ENCODE measurements at regions not wholly inside any gene's neighbourhood (a gene's known extent, or its start where the extent isn't known, plus 50 kb on each side); places are given as distances from the start of the nearest gene placed in this dataset.

GRCh38 chr6:66861007-66861541, 1154.0 kb upstream of the EYS start:
- DNase-seq, result no peak

DNA sequence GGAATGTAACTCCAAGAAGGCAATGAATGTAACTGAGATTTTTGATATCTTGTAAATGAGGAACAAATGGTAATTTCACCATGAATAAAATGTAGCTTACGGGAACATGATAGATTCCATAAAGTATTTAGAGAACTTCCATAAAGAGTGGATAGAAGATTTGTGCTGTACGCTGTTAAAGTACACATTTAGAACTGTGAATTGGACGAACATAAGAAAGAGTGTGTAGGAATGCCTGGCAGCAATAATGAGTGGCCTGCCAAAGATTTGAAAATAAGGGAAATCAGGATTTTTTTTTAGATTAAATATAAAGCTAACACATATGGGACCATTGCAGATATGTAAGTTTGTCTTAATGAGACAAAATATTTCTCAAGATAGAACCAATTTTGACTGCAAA, 1153.3 kb upstream of the EYS start:
- no peak for DNase-seq

- DNase-seq, result no peak
These were observed 1151.2 kb upstream of the EYS start for GRCh38 chr6:66858196-66858595.

DNA sequence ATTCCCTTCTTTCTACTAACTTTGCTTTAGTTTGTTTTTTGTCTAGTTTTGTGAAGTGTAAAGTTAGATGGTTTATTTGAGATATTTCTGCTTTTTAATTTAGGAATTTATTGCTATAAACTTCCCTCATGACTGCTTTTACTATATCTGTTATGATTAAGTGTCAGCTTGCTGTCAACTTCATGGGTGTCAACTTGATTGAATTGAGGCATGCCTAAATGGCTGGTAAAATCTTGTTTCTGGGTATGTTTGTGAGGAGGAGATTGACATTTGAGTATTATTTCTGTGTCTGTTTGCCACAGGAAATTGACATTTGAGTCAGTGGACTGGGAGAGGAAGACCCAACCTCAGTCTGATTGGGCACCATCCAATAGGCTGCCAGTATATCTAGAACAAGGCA, 1147.0 kb upstream of the EYS start:
- no peak for DNase-seq

GRCh38 chr6:66851930-66852329, 1144.9 kb upstream of the EYS start:
- DNase-seq, result no peak

- no peak for DNase-seq
These were observed 1142.8 kb upstream of the EYS start for GRCh38 chr6:66849843-66850242.

DNA sequence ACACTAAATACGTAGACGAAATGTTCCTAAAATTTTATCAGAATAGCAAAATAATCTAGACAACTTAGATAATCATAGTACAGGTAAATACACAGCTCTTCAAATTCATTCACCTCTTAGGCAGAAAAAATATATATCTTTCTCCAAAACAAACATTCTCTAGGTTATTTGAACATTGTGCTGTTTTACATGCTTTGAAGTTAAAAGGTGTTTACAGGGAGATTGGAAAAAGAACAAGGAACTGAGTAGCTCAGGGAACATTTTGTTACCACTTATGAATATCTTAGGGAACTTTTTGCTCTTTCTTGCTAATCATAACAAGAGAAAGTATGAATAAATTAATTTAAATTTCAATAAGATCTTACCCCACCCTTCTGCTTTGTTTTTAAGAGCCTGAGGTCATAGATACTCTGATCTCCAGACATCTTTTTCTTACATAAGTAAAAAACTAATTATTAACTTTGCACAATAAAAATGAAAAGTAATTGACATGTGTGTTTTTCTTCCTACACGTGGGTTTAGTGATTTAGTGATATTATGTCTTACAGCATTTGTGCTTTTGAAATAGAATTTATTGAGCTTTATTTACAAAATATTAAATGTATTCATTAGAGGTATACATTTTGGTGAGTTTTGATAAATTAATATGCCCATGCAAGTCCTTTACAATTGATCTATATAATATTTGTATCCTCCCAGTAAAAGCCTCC, 1141.4 kb upstream of the EYS start:
- DNase-seq, result no peak

DNA sequence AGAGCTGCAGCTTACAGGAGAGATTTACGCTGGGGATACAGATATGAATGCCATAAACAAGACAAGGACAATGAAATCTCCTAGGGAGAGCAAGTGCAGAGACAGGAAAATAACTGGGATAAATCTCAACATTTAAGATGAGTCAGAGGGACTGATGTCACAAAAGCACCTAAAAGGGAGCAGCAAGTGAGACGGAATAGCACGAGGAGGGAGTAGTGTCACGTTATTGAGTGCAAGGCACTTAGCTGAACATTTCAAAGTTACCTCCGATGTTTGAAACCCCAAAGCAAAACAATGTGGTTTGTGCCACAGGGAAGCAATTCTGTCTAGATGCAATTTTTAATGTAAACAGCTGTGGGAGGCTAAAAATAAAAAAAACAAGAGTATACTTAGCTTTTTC, 1131.7 kb upstream of the EYS start:
- no peak for DNase-seq

DNA sequence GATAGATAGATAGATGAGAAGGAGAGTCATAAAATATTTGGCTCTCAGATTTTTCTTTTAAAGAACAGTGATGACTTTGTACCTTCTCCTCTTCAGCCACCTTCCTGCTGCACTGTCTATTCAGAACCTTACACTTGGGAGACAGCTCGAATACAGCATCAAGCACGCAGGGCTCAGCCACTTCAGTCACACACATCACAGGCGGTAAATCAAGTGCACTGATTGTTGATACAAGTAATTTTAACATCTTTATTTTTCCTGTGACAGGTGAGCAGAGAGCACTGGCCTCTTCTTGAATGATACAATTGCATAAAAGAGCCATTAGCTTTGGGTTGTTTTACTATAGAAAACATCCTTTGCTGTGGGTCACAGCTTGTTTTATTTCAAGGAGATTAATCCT, 1118.5 kb upstream of the EYS start:
- no peak for DNase-seq

- no peak for DNase-seq
These were observed 1107.1 kb upstream of the EYS start for GRCh38 chr6:66814156-66814555.

DNA sequence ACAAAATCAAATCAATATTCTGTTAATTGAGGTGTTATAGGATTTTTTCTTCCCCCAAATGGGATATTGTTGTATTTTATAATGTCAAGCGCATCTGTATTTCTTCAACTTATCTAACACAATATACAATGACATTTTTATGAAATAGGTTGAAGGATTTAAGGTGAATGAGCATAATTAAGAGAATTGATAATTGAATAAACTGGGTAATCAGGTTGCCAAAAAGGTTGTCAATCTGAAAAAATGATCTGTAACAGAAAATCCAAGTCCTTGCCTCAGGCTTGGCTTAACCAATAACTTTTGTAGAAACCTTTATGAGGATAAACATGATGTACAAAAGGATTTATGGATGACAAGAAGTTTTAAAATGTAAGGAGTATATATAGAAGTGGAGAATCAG, 1101.7 kb upstream of the EYS start:
- DNase-seq, result no peak

DNA sequence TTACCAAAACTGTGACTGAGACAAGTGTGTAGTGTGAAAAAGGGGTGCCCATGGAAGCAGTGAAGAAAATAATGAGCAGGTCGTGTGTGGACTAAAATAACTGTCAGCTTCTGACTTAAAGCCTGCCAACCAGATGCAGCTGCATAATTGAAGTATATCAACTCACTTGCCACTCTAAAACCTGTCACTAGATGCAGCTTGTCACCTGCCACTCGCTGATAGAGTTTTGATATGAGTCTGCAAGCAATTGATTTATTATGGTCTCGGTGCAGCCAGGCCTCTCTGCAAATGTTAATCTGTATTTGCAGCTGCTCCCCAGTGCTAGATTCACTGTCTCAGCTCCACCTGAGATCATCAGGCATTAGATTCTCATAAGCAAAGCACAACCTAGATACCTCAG, 1090.0 kb upstream of the EYS start:
- DNase-seq, result no peak

DNA sequence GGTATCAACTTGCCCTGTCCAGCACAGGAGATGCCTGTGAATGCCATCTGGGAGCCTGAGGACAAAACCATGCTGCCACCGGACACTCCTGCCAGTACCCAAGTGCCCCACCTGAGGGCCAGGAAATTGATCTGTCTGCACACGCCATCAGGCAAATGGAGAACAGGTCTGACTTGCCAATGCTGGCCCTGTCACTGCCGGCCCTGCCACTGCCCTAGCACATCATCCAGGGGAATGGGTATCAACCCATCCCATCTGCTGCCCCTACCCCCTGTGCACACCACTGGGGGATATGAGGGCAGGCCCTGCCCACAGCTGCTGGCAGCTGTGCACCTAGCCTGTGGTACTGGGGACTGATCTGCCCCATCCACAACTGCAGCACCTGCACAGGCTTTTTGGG, 1081.6 kb upstream of the EYS start:
- no peak for DNase-seq

DNA sequence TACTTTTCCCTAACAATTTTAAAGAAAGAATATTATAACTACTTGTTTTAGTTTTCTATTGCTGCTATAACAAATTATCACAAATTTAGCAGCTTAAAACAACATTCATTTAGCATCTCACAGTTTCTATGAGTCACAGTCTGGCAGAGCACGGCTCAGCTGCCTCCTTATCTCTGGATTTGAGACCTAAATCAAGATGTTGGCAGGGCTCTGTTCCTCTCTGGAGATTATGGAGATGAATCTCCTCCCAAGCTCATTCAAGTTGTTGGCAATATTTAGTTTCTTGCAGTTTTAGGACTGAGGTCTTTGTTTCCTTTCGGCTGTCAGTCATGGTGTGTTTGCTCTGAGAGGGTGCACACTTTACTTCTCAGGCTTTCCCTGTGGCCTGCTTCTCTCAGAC, 1065.8 kb upstream of the EYS start:
- DNase-seq, result no peak

- DNase-seq, result no peak
These were observed 1064.6 kb upstream of the EYS start for GRCh38 chr6:66771626-66772025.

DNA sequence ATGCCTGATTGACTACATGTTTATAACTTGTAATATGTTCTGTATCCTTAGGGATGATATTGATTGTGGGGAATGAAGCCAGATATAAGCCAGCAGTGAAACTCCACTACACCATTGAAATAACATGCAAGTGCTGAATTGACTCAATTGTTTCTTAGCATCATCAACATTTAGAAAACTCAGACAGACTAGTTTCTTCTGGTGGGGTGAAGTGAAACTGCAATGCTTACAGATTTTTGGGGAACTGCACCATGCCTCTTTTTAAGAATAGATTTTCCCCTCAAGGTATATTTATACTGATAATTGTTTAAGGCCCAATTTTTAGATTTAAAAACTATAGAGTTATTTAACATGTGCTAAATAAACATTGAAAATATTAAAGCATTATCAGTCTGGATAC, 1044.6 kb upstream of the EYS start:
- no peak for DNase-seq

DNA sequence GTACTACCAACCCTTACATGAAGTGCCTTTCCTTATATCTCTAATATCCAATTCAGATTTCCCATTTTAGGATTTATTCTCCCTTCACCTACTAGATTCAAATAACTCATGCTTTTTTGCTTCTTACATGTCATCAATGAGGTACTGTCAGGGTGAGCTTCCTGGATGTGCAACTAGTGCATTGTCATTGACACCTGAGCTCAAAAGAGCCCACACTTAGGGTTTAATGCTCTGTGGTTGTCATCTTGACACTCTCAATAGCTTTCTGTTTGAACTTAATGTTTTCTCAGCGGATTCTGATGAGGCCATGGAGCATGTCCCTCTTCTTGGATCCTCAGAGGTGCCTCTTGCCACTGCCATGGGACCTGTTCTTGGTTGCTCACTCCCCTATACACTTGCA, 1033.3 kb upstream of the EYS start:
- no peak for DNase-seq

- DNase-seq, result no peak
These were observed 1028.3 kb upstream of the EYS start for GRCh38 chr6:66735106-66735890.

DNA sequence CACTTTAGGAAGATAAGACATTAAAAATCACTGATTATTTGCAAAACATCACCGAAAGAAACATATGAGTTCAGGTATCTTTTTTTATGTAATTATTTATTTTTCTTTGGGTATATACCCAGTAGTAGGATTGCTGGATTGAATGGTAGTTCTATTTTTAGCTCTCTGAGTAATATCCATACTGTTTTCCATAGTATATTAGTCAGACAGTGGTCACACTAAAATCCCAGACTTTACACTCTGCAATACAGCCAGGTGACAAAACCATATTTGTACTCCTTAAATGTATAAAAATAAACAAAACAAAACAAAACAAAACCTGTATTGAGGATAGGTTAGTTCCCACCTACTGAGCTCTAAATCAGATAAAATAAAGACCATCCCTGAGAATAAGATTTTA, 1024.3 kb upstream of the EYS start:
- DNase-seq, result no peak

DNA sequence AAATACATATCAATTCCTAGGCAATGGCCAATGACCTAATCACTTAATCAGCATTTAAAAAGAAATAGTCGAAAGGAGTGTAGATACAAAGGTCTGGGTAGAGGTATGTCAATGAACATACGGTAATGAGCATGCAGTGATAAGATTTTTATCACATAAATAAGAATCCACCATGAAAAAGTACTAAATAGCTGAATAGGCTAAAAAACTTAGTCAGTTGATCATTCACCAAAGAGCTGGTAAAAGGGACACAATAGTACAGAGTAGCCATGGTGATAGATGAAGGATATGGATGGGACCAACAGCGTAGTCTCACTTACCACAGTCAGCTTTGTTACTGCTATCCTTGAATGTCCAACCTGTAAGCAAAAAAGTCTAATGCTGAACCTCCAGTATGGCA, 1018.6 kb upstream of the EYS start:
- DNase-seq, result no peak

DNA sequence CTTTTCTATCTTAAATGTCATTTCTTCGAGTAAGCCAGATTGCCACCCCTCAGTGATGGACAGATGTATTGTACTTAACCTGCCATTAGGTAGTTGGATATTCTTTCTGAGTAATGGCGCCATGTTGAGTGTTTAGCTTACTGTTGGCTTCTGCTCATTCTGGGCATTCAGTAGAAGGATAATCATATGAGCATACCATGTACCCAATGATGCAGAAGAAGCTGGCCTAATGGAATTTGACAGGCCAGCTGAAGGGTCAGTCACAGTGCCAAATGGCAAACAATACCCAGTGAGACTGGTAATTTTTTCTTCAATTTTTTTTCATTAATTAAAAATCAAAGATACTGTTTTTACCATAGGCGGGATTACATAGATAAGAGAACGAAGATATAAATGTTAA, 1010.8 kb upstream of the EYS start:
- no peak for DNase-seq

DNA sequence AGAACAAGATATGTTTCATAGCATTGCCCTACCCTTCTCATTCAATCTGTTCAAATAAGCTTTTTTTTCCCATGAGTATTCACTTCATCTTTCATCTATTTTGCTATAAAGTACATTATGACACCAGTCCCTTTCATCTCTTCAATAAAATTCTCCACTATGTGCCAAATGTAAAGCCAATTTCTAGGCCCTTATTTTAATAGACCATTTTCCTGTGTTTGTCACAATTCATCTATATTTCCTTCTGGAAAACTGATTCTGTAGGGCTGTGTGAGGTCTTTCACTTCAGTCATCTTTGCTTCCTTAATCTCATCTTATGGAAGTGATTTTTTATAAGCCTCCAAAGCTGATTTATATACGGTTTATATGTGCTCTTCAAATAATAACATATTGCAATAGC, 992.4 kb upstream of the EYS start:
- DNase-seq, result no peak

GRCh38 chr6:66689608-66690007, 982.6 kb upstream of the EYS start:
- DNase-seq, result no peak

DNA sequence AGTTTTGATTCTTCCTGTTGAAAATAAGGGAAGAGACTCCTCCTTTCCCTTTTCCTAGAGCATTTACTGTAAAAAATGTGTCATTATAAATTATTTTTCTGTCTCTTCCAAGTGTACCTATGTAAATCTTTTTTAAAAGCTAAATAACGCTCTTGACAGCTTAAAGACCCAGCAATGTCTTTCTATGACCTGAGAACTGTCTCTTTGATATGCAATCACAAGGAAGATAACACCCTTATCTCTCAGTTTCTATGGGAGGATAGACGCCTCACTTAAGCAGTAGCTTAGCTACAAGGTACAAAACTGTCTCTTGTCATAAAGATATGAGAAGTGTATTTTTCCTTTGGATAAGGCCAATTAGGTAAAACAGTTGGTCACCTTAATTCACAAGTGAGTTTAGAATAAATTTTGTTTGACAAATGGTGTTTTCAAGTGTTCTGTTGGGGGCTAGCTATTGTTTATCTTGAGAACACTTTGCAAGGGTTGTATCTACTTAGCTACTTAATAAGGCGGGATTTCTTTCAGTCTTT, 980.6 kb upstream of the EYS start:
- no peak for DNase-seq

Measured in CD4-positive, alpha-beta T cell treated with Interleukin-12 subunit alpha and Interleukin-12 subunit beta, for 1 hour (primary cell).